ENCODE measurements at regions not wholly inside any gene's neighbourhood (a gene's known extent, or its start where the extent isn't known, plus 50 kb on each side); places are given as distances from the start of the nearest gene placed in this dataset.
A peak's percentile ranks its signal among the peaks of the same experiment; 100 is the strongest.
"Not testable (repeated sequence)": the region's sequence is repeated elsewhere in the genome, so short reads cannot be mapped to it uniquely, and the experiment has no call there.

DNA sequence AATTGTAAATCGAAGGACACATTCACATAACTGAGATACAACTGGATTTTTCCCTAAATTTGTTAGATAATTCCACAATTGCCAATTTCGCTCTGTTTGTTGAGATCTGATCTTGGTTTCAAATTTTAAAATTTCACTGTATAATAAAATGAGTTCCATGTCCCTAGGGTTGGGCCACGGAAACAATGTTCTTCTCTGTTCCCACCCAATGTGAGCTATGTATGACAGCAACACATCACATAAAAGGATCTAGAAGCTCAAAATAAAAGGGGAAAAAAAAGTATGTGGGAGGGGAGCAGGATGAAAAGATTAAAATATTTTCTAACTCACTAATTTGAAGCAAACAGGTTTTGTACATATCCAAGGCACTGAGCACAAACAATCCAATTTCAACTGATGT, 287.8 kb upstream of the MKLN1 start:
- no peaks in the 10 kb centered on the region for H3K27me3 ChIP-seq
- H3K36me3 ChIP-seq, result no peaks in the 10 kb centered on the region
- H3K4me3 ChIP-seq, result no peak overlapping the region
- intact Hi-C loops (cut with DNase I; ENCODE audit: low total_unique reads), result loop anchor here (1.0 kb wide), 1 partner anchor 143 kb away; no protein-coding TSS in a partner anchor
- no peak for DNase-seq
- peaks cover 0 to 63% (median 27%) of the 10 kb centered on the region in 4 donors for H3K4me1 ChIP-seq
- peak overlapping the region in 1 of 2 donors; percentile 5 for H3K27ac ChIP-seq
- no peaks in the 10 kb centered on the region for H3K9me3 ChIP-seq
- TF ChIP-seq, protein P1, sequence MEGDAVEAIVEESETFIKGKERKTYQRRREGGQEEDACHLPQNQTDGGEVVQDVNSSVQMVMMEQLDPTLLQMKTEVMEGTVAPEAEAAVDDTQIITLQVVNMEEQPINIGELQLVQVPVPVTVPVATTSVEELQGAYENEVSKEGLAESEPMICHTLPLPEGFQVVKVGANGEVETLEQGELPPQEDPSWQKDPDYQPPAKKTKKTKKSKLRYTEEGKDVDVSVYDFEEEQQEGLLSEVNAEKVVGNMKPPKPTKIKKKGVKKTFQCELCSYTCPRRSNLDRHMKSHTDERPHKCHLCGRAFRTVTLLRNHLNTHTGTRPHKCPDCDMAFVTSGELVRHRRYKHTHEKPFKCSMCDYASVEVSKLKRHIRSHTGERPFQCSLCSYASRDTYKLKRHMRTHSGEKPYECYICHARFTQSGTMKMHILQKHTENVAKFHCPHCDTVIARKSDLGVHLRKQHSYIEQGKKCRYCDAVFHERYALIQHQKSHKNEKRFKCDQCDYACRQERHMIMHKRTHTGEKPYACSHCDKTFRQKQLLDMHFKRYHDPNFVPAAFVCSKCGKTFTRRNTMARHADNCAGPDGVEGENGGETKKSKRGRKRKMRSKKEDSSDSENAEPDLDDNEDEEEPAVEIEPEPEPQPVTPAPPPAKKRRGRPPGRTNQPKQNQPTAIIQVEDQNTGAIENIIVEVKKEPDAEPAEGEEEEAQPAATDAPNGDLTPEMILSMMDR (IDR thresholded peaks at IDR 0.05), result no peak

DNA sequence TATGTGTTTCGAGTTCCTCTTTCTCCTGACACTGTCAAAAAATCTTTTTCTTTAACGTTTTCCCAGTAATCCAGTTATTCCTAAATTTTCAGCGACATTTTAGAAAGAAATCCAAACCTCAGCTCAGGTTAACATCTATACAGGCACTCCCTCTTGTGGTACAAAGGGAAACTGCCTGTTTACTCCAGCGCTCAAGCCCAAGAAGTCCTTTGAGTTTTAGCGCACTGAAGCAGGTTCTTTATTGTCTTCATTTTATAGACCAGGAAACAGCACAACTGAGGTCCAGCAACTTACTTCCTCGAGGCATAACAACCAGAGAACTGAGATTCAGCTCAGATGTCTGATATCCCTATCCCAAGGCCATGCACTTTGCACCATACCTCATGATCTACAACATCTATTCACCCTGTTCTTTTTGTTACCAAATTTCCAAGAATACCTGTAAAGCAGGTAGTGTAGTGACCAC, 287.2 kb upstream of the MKLN1 start:
- Histone ChIP-seq H3K27ac (peak overlapping the region in 1 of 2 donors; percentile 5), H3K4me1 (peaks cover 0 to 59% (median 26%) of the 10 kb centered on the region in 4 donors), H3K4me3 (no peak overlapping the region), H3K36me3 (no peaks in the 10 kb centered on the region), H3K9me3 (no peaks in the 10 kb centered on the region), H3K27me3 (no peaks in the 10 kb centered on the region)
- intact Hi-C loops (cut with DNase I; ENCODE audit: low total_unique reads), result loop anchor here (1.0 kb wide), 1 partner anchor 143 kb away; no protein-coding TSS in a partner anchor
- TF ChIP-seq, protein P1 (IDR thresholded peaks at IDR 0.05), result peak; percentile 79 to 81
- peak in 1 of 2 donors; percentile 63 for DNase-seq

DNA sequence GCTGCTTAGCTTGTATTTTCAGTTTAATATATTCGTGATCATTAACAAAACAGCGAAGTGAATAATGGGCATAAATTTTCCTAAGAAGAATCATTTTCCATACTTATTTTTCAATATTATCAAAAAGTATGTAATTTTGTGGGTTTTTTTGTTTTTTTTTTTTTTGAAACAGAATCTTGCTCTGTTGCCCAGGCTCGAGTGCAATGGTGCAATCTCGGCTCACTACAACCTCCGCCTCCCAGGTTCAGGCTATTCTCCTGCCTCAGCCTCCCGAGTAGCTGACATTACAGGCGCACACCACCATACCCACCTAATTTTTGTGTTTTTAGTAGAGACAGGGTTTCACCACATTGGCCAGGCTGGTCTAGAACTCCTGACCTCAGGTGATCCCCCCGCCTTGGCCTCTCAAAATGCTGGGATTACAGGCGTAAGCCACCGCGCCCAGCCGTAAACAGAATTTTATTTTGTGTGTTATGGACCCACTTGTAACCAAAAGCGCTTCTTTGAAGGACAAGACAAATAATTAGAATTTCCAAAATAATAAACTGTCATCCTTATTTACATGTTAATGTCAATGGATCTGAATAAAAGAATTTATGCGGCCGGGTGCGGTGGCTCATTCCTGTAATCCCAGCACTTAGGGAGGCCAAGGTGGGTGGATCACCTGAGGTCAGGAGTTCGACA, 286.5 kb upstream of the MKLN1 start:
- H3K27me3 ChIP-seq; H3K27ac ChIP-seq; intact Hi-C loops (cut with DNase I; ENCODE audit: low total_unique reads); H3K4me3 ChIP-seq; H3K36me3 ChIP-seq; DNase-seq; H3K9me3 ChIP-seq: not testable (repeated sequence)
- H3K4me1 ChIP-seq, result peaks cover 0 to 59% (median 26%) of the 10 kb centered on the region in 4 donors

DNA sequence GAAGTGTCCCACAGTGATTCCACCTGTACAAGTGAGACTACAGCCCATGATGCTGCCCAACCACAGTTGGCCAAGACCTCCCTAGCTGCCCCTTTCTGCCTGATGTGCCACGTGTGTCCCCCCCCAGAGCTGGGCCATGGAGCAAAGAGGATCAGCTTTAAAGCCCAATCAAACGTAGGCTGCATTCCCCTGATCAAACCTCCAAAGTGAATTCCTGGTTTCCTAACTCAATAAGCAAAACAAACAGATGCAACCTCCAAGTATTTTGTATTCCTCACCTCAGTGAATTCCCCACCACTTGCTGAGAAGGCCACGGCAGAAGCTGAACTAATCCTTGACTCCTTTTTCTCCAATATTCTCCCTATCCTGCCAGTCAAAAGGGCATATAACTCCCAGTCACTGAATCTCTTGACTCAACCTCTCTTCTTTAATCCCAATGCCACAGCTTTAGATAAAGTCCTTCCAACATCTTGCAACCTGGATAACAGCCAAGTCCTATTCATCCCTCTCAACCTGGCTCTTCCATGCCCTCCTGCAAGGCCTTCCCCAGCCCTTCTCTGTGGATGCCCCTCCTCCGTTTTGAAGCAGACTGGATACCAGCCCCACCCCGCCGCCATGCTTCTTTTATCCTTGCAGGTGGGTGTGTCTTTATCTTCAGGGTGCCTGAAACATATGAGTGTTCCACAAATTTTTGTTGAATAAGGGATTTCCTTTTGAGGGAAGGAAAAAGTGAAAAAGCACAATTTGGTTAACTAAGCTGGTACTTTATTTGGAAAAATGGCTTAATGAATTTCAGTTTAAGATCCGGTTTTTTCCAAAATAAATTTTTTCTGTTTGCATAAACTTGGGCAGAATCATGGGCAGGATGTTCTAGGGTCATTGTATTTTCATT, 285.2 kb upstream of the MKLN1 start:
- intact Hi-C loops (cut with DNase I; ENCODE audit: low total_unique reads), result no loop called here
- Histone ChIP-seq H3K9me3 (no peaks in the 10 kb centered on the region), H3K4me3 (no peak overlapping the region), H3K27ac (no peak overlapping the region), H3K4me1 (peaks cover 0 to 52% (median 25%) of the 10 kb centered on the region in 4 donors), H3K27me3 (no peaks in the 10 kb centered on the region), H3K36me3 (no peaks in the 10 kb centered on the region)
- no peak for DNase-seq
- TF ChIP-seq, protein P1 (IDR thresholded peaks at IDR 0.05), result no peak

DNA sequence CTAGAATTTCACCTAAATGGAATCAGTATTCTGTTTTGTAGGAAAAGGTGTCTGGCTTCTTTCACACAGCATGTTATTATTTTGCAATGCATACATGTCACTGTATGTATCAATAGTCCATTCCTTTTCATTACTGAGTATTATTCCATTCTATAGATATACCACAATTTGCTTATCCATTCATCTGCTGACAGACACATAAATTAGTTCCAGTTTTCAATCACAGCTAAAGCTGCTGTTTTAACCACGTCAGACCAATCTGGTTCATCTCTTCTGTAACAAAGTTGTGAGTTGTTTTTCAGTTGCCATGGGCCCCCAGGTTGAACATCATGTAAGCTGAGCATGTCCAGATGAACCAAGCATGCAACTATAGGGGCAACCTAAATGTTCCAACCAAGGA, 282.1 kb upstream of the MKLN1 start:
- no peaks in the 10 kb centered on the region for H3K27me3 ChIP-seq
- DNase-seq, result no peak
- no peak overlapping the region for H3K27ac ChIP-seq
- intact Hi-C loops (cut with DNase I; ENCODE audit: low total_unique reads), result no loop called here
- no peak overlapping the region for H3K4me3 ChIP-seq
- H3K9me3 ChIP-seq, result no peaks in the 10 kb centered on the region
- H3K36me3 ChIP-seq, result peaks cover 0 to 17% (median 17%) of the 10 kb centered on the region in 3 donors
- TF ChIP-seq, protein P1 (IDR thresholded peaks at IDR 0.05), result no peak
- peaks cover 0 to 52% (median 17%) of the 10 kb centered on the region in 4 donors for H3K4me1 ChIP-seq

DNA sequence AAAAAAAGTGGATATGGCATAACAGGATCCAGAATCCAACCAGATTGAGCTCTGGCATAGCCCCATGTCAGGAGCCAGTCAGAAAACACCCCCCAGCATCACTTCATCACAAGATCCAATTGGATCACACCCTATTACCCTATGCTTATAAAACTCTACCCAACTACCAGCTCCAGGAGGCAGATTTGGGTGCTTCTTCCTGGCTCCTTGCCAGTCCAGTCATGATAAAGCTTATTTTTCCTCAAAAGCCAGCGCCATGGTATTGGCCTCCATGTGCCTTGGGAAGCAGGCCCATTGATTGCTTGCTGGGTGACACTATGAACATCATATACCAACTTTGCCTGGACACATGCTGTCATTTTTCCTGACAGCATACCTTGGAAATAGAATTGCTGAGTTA, 281.4 kb upstream of the MKLN1 start:
- Histone ChIP-seq H3K27me3 (no peaks in the 10 kb centered on the region), H3K4me3 (no peak overlapping the region), H3K4me1 (peaks cover 0 to 55% (median 19%) of the 10 kb centered on the region in 4 donors), H3K36me3 (peaks cover 4 to 19% (median 18%) of the 10 kb centered on the region in 3 donors), H3K27ac (no peak overlapping the region), H3K9me3 (no peaks in the 10 kb centered on the region)
- intact Hi-C loops (cut with DNase I; ENCODE audit: low total_unique reads), result no loop called here
- DNase-seq, result no peak
- TF ChIP-seq, protein P1 (IDR thresholded peaks at IDR 0.05), result no peak
